ENCODE measurements at regions not wholly inside any gene's neighbourhood (a gene's known extent, or its start where the extent isn't known, plus 50 kb on each side); places are given as distances from the start of the nearest gene placed in this dataset.
A peak's percentile ranks its signal among the peaks of the same experiment; 100 is the strongest.

GRCh38 chr13:83229574-83230305 lies 652.5 kb downstream of the SLITRK1 start:
- TF ChIP-seq POLR2A (IDR thresholded peaks at IDR 0.05; ENCODE audit: extremely low read depth, insufficient read length): no peak
- TF ChIP-seq, protein P1, sequence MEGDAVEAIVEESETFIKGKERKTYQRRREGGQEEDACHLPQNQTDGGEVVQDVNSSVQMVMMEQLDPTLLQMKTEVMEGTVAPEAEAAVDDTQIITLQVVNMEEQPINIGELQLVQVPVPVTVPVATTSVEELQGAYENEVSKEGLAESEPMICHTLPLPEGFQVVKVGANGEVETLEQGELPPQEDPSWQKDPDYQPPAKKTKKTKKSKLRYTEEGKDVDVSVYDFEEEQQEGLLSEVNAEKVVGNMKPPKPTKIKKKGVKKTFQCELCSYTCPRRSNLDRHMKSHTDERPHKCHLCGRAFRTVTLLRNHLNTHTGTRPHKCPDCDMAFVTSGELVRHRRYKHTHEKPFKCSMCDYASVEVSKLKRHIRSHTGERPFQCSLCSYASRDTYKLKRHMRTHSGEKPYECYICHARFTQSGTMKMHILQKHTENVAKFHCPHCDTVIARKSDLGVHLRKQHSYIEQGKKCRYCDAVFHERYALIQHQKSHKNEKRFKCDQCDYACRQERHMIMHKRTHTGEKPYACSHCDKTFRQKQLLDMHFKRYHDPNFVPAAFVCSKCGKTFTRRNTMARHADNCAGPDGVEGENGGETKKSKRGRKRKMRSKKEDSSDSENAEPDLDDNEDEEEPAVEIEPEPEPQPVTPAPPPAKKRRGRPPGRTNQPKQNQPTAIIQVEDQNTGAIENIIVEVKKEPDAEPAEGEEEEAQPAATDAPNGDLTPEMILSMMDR (IDR thresholded peaks at IDR 0.05; ENCODE audit: low read depth, low read length): no peak
- TF ChIP-seq MYC (IDR thresholded peaks at IDR 0.05; ENCODE audit: low read depth, low read length): no peak
- no peak for TF ChIP-seq MAX (IDR thresholded peaks at IDR 0.05; ENCODE audit: low read depth, low read length)
- no peak overlapping the region for H3K4me3 ChIP-seq (ENCODE audit: low read depth, low read length)
- DNase-seq (ENCODE audit: low read depth): no peak

- no peak for DNase-seq (ENCODE audit: low read depth)
- TF ChIP-seq, protein P1 (IDR thresholded peaks at IDR 0.05; ENCODE audit: low read depth, low read length): no peak
- TF ChIP-seq MAX (IDR thresholded peaks at IDR 0.05; ENCODE audit: low read depth, low read length) (no peak), MYC (IDR thresholded peaks at IDR 0.05; ENCODE audit: low read depth, low read length) (no peak), POLR2A (IDR thresholded peaks at IDR 0.05; ENCODE audit: extremely low read depth, insufficient read length) (no peak)
- no peak overlapping the region for H3K4me3 ChIP-seq (ENCODE audit: low read depth, low read length)
Measured at GRCh38 chr13:83223546-83223945, 658.7 kb downstream of the SLITRK1 start.

DNA sequence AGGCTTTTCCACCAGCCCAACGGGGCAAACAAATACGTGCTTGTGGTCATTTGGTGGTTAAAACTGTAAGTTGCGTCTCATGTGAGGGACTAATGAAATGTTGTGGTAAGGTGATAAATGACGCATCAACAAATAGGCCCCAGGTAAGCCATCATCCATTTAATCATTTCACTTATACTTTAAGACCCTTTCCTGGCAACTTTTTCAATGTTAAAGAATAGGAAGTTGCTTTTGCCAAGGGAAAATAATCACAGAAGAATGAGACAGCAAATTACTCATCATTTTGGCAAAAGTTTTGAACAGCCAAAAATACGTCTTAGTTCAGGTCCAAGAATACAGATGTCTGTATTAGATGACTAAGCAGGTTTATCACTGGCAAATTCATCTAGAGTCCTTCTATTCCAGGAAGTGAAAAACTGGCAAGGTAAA lies 660.4 kb downstream of the SLITRK1 start:
- H3K4me3 ChIP-seq (ENCODE audit: low read depth, low read length): no peak overlapping the region
- TF ChIP-seq MAX (IDR thresholded peaks at IDR 0.05; ENCODE audit: low read depth, low read length) (no peak), POLR2A (IDR thresholded peaks at IDR 0.05; ENCODE audit: extremely low read depth, insufficient read length) (no peak), MYC (IDR thresholded peaks at IDR 0.05; ENCODE audit: low read depth, low read length) (no peak)
- TF ChIP-seq, protein P1 (IDR thresholded peaks at IDR 0.05; ENCODE audit: low read depth, low read length): no peak

GRCh38 chr13:83221256-83221655 lies 661.0 kb downstream of the SLITRK1 start:
- TF ChIP-seq MYC (IDR thresholded peaks at IDR 0.05; ENCODE audit: low read depth, low read length) (no peak), POLR2A (IDR thresholded peaks at IDR 0.05; ENCODE audit: extremely low read depth, insufficient read length) (no peak), MAX (IDR thresholded peaks at IDR 0.05; ENCODE audit: low read depth, low read length) (no peak)
- TF ChIP-seq, protein P1 (IDR thresholded peaks at IDR 0.05; ENCODE audit: low read depth, low read length): no peak
- H3K4me3 ChIP-seq (ENCODE audit: low read depth, low read length): no peak overlapping the region
- DNase-seq (ENCODE audit: low read depth): peak; percentile 5

More for the DNA sequence above, 660.4 kb downstream of the SLITRK1 start:
- DNase-seq (ENCODE audit: low read depth): no peak

DNA sequence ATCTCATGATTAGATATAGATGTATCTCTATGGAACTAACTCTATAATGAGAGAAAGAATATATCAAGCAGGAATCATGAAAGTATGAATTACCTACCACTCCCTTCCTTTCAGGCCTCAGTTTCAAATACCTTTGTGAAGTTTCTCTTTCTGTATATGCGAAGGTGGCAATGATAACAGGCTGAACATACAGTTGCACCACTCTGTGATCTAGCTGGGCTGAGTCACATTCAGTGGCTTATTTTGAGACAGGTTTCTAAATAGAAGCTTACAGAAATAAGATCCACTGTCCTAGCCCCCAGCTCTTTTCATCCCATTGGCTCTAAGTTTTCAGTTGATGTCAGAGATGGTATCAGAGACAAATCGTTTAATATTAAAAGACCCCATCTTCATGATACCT lies 662.0 kb downstream of the SLITRK1 start:
- DNase-seq (ENCODE audit: low read depth): no peak
- TF ChIP-seq MAX (IDR thresholded peaks at IDR 0.05; ENCODE audit: low read depth, low read length) (no peak), POLR2A (IDR thresholded peaks at IDR 0.05; ENCODE audit: extremely low read depth, insufficient read length) (no peak), MYC (IDR thresholded peaks at IDR 0.05; ENCODE audit: low read depth, low read length) (no peak)
- TF ChIP-seq, protein P1 (IDR thresholded peaks at IDR 0.05; ENCODE audit: low read depth, low read length): no peak

More for the DNA sequence above, 662.0 kb downstream of the SLITRK1 start:
- no peak overlapping the region for H3K4me3 ChIP-seq (ENCODE audit: low read depth, low read length)
